Left ventricle myocardium inferior (tissue), 1 donor: ENCODE measurements at regions not wholly inside any gene's neighbourhood (a gene's known extent, or its start where the extent isn't known, plus 50 kb on each side); places are given as distances from the start of the nearest gene placed in this dataset.
A peak's percentile ranks its signal among the peaks of the same experiment; 100 is the strongest.

Source experiments
- DNase-seq: peaks from one replicate; pipeline ENCODE4 v3.0.0-alpha.2; 2020
- H3K27ac ChIP-seq: fragments of 200-600 bp; replicated peaks from 2 replicates; pipeline ENCODE4 v1.8.0; 2021
- H3K27me3 ChIP-seq: fragments of 200-600 bp; 2 replicates; pipeline ENCODE4 v1.8.0; 2021; ENCODE audit warnings: low read depth
- H3K36me3 ChIP-seq: fragments of 200-600 bp; 2 replicates; pipeline ENCODE4 v1.8.0; 2021
- H3K4me1 ChIP-seq: fragments of 200-600 bp; 2 replicates; pipeline ENCODE4 v1.8.0; 2021
- H3K4me3 ChIP-seq: fragments of 200-600 bp; 2 replicates; pipeline ENCODE4 v1.8.0; 2021; ENCODE audit warnings: mild to moderate bottlenecking, moderate library complexity
- H3K9me3 ChIP-seq: fragments of 200-600 bp; replicated peaks from 2 replicates; pipeline ENCODE4 v1.8.0; 2021
- CTCF ChIP-seq: fragments of 200-600 bp; IDR thresholded peaks from 2 replicates; pipeline ENCODE4 v1.8.0; 2021; ENCODE audit warnings: antibody characterized with exemption, mild to moderate bottlenecking, borderline replicate concordance
- intact Hi-C: fragments of 100-400 bp; cut with micrococcal nuclease; formaldehyde crosslinking; loops from one replicate; pipeline ENCODE4 v1.11.0; 2022
- donor health status: DM: no; HTN: yes; CAD: no; lungs with severe emphysema.

GRCh38 chr1:213560226-213560625 lies 427.5 kb upstream of the PROX1 start:
- intact Hi-C loops = no loop called here
- Histone ChIP-seq H3K4me1 (no peaks in the 10 kb centered on the region), H3K27me3 (no peaks in the 10 kb centered on the region), H3K4me3 (no peak overlapping the region), H3K36me3 (no peaks in the 10 kb centered on the region), H3K27ac (no peak overlapping the region), H3K9me3 (peaks cover 38% of the 10 kb centered on the region)
- no peak for DNase-seq
- TF ChIP-seq CTCF = no peak

GRCh38 chr1:213561870-213562269 lies 425.9 kb upstream of the PROX1 start:
- Histone ChIP-seq H3K36me3 (no peaks in the 10 kb centered on the region), H3K4me3 (no peak overlapping the region), H3K27ac (no peak overlapping the region), H3K27me3 (no peaks in the 10 kb centered on the region), H3K4me1 (no peaks in the 10 kb centered on the region), H3K9me3 (peaks cover 54% of the 10 kb centered on the region)
- no peak for DNase-seq
- TF ChIP-seq CTCF = no peak
- intact Hi-C loops = no loop called here

- no peaks in the 10 kb centered on the region for H3K27me3 ChIP-seq
- no peaks in the 10 kb centered on the region for H3K4me1 ChIP-seq
- H3K27ac ChIP-seq = no peak overlapping the region
- intact Hi-C loops = no loop called here
- TF ChIP-seq CTCF = peak; percentile 55
- H3K4me3 ChIP-seq = no peak overlapping the region
- H3K9me3 ChIP-seq = peaks cover 54% of the 10 kb centered on the region
- no peak for DNase-seq
- H3K36me3 ChIP-seq = no peaks in the 10 kb centered on the region
Measured at GRCh38 chr1:213564215-213564659, 423.5 kb upstream of the PROX1 start.

- no peak for DNase-seq
- no peak for TF ChIP-seq CTCF
- Histone ChIP-seq H3K4me1 (no peaks in the 10 kb centered on the region), H3K27ac (no peak overlapping the region), H3K36me3 (no peaks in the 10 kb centered on the region), H3K4me3 (no peak overlapping the region), H3K9me3 (peaks cover 26% of the 10 kb centered on the region), H3K27me3 (peaks cover 5% of the 10 kb centered on the region)
- intact Hi-C loops = no loop called here
Measured at GRCh38 chr1:213568929-213569815, 418.6 kb upstream of the PROX1 start.

GRCh38 chr1:213569816-213570150 lies 418.0 kb upstream of the PROX1 start:
- Histone ChIP-seq H3K27me3 (peaks cover 7% of the 10 kb centered on the region), H3K4me1 (no peaks in the 10 kb centered on the region), H3K4me3 (no peak overlapping the region), H3K36me3 (no peaks in the 10 kb centered on the region), H3K9me3 (peaks cover 20% of the 10 kb centered on the region), H3K27ac (no peak overlapping the region)
- intact Hi-C loops = no loop called here
- TF ChIP-seq CTCF = no peak
- no peak for DNase-seq
